HT-29 (cell line): ENCODE measurements at regions not wholly inside any gene's neighbourhood (a gene's known extent, or its start where the extent isn't known, plus 50 kb on each side); places are given as distances from the start of the nearest gene placed in this dataset.

Experiments
- DNase-seq: peaks from one replicate; pipeline ENCODE4 v3.0.0-alpha.2; 2015; ENCODE audit warnings: low spot score

- DNase-seq, result no peak
Measured at GRCh38 chr1:218760601-218761570, 412.8 kb upstream of the LYPLAL1 start.

- DNase-seq, result no peak
Measured at GRCh38 chr1:218763538-218763937, 410.1 kb upstream of the LYPLAL1 start.

GRCh38 chr1:218765753-218766152, 407.9 kb upstream of the LYPLAL1 start:
- DNase-seq, result no peak

GRCh38 chr1:218771931-218772330, 401.7 kb upstream of the LYPLAL1 start:
- DNase-seq, result no peak

- DNase-seq, result no peak
Measured at GRCh38 chr1:218772575-218772974, 401.1 kb upstream of the LYPLAL1 start.

GRCh38 chr1:218775501-218776021, 398.1 kb upstream of the LYPLAL1 start:
- no peak for DNase-seq

GRCh38 chr1:218778257-218779126, 395.2 kb upstream of the LYPLAL1 start:
- DNase-seq, result no peak

- DNase-seq, result no peak
Measured at GRCh38 chr1:218779341-218780100, 394.2 kb upstream of the LYPLAL1 start.

- DNase-seq, result no peak
Measured at GRCh38 chr1:218783131-218783530, 390.5 kb upstream of the LYPLAL1 start.

- DNase-seq, result no peak
Measured at GRCh38 chr1:218783916-218784315, 389.8 kb upstream of the LYPLAL1 start.

- DNase-seq, result no peak
Measured at GRCh38 chr1:218785928-218786327, 387.8 kb upstream of the LYPLAL1 start.

GRCh38 chr1:218787826-218788225, 385.9 kb upstream of the LYPLAL1 start:
- no peak for DNase-seq

- DNase-seq, result no peak
Measured at GRCh38 chr1:218796773-218797172, 376.9 kb upstream of the LYPLAL1 start.

GRCh38 chr1:218802799-218803198, 370.9 kb upstream of the LYPLAL1 start:
- DNase-seq, result no peak

- DNase-seq, result no peak
Measured at GRCh38 chr1:218803351-218803997, 370.2 kb upstream of the LYPLAL1 start.

- DNase-seq, result no peak
Measured at GRCh38 chr1:218804014-218804785, 369.5 kb upstream of the LYPLAL1 start.

- DNase-seq, result no peak
Measured at GRCh38 chr1:218809061-218809460, 364.6 kb upstream of the LYPLAL1 start.

- DNase-seq, result no peak
Measured at GRCh38 chr1:218809625-218810024, 364.1 kb upstream of the LYPLAL1 start.

- DNase-seq, result no peak
Measured at GRCh38 chr1:218810306-218810705, 363.4 kb upstream of the LYPLAL1 start.

- DNase-seq, result no peak
Measured at GRCh38 chr1:218811497-218811896, 362.2 kb upstream of the LYPLAL1 start.
